Occipital lobe (tissue), 1 donor: ENCODE measurements at regions not wholly inside any gene's neighbourhood (a gene's known extent, or its start where the extent isn't known, plus 50 kb on each side); places are given as distances from the start of the nearest gene placed in this dataset.
"Not testable (repeated sequence)": the region's sequence is repeated elsewhere in the genome, so short reads cannot be mapped to it uniquely, and the experiment has no call there.

Experiments used
- DNase-seq: peaks from one replicate; lab custom pipeline; 2025; lab: John Stamatoyannopoulos, UW

- DNase-seq: no peak
Measured at GRCh38 chr20:24836041-24836533, 113.0 kb upstream of the CST7 start.

- DNase-seq: no peak
Measured at GRCh38 chr20:24836661-24837299, 112.3 kb upstream of the CST7 start.

GRCh38 chr20:24837781-24838450 is 111.2 kb upstream of the CST7 start:
- no peak for DNase-seq

- DNase-seq: no peak
Measured at GRCh38 chr20:24838546-24839535, 110.2 kb upstream of the CST7 start.

GRCh38 chr20:24840121-24840713 is 108.9 kb upstream of the CST7 start:
- no peak for DNase-seq

GRCh38 chr20:24842274-24842917 is 106.7 kb upstream of the CST7 start:
- no peak for DNase-seq

- no peak for DNase-seq
Measured at GRCh38 chr20:24842918-24843715, 106.0 kb upstream of the CST7 start.

- DNase-seq: no peak
Measured at GRCh38 chr20:24850176-24850575, 98.9 kb upstream of the CST7 start.

- no peak for DNase-seq
Measured at GRCh38 chr20:24851346-24852019, 97.6 kb upstream of the CST7 start.

- DNase-seq: no peak
Measured at GRCh38 chr20:24853916-24854315, 95.2 kb upstream of the CST7 start.

- no peak for DNase-seq
Measured at GRCh38 chr20:24855848-24856247, 93.2 kb upstream of the CST7 start.

GRCh38 chr20:24858500-24858899 is 90.6 kb upstream of the CST7 start:
- not testable (repeated sequence) for DNase-seq

- no peak for DNase-seq
Measured at GRCh38 chr20:24859539-24859938, 89.5 kb upstream of the CST7 start.

- no peak for DNase-seq
Measured at GRCh38 chr20:24862186-24862585, 86.9 kb upstream of the CST7 start.

- no peak for DNase-seq
Measured at GRCh38 chr20:24862606-24863005, 86.5 kb upstream of the CST7 start.

- DNase-seq: no peak
Measured at GRCh38 chr20:24863356-24863755, 85.7 kb upstream of the CST7 start.

GRCh38 chr20:24866008-24866407 is 83.1 kb upstream of the CST7 start:
- DNase-seq: no peak

- no peak for DNase-seq
Measured at GRCh38 chr20:24866742-24867141, 82.3 kb upstream of the CST7 start.

- no peak for DNase-seq
Measured at GRCh38 chr20:24867556-24867955, 81.5 kb upstream of the CST7 start.
